Stimulated activated CD8-positive, alpha-beta memory T cell treated with anti-CD3 and anti-CD28 coated beads, Interleukin-4, amount 100 ng/mL, for 4 hours (primary cell): ENCODE measurements at regions not wholly inside any gene's neighbourhood (a gene's known extent, or its start where the extent isn't known, plus 50 kb on each side); places are given as distances from the start of the nearest gene placed in this dataset.

Experiments
- DNase-seq, 2 donors: peaks; one replicate each; pipeline ENCODE4 v3.0.0-alpha.2; 2020; ENCODE audit warnings: low read depth in 2 of 2, low spot score in 1 of 2

- DNase-seq: no peak
Measured at GRCh38 chr9:135219676-135220600, 132.5 kb downstream of the OLFM1 start.

DNA sequence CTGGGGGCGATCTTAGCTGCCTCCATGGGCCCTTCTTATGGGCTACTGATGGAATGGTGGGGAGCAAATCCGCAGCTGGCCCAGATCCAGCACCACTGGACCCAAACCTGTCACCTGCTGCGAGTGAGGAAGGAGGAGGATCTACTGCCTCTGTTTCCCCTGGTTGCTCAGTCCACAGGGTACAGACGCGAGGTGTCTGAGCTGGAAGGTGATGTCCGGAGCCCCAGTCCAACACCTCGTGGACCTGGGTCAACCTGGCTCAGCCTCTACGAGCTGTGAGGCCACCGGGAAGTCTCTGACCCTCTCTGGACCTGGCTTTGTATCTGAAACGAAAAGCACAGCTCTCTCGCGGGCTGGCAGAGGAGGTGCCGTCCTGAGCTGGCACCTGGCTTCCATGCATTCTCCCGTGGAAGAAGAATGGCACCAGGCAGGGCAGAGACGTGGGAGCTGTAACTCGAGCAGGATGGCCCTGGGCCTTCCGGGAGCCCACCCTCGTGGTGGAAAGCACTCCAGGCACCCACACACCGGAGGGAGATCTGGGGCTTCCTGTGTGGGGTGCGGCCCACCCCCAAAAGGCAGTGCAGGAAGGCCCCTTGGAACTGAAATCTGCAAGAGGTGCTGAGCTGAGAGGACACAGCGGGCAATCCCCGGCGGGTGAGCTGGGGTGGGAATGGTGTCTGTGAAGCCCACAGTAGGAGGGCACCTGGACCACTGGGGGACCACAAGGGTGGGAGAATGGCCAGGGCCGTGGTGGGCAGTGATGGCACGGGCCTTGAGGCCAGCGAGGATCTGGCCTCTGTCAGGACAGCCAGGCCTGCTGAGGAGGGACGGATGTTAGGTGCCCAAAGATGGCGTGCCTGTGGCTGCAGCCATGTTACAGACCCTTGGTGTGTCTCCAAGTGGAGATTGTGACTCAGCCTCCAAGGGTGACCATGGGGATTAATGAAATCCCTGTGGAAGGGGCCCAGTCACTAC lies 133.4 kb downstream of the OLFM1 start:
- DNase-seq: no peak

DNA sequence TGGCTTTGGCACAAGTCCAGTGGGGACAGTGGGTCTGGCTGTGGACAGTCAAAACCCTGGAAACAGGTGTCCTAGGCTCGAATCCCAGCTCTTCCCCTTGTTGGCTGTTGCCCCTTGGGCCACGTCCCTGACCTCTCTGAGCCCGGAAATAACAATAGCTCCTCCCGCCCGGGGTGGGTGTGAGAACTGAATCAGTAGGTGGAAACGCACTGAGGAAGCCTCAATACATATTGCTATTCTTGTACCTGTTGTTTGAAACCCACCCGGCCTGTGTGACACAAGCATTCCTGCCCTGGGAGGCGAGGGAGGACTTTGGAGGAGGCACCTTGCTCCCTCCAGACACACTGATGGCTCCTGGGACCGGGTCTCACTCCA lies 134.1 kb downstream of the OLFM1 start:
- no peak for DNase-seq

GRCh38 chr9:135221951-135222631 lies 134.6 kb downstream of the OLFM1 start:
- DNase-seq: no peak

DNA sequence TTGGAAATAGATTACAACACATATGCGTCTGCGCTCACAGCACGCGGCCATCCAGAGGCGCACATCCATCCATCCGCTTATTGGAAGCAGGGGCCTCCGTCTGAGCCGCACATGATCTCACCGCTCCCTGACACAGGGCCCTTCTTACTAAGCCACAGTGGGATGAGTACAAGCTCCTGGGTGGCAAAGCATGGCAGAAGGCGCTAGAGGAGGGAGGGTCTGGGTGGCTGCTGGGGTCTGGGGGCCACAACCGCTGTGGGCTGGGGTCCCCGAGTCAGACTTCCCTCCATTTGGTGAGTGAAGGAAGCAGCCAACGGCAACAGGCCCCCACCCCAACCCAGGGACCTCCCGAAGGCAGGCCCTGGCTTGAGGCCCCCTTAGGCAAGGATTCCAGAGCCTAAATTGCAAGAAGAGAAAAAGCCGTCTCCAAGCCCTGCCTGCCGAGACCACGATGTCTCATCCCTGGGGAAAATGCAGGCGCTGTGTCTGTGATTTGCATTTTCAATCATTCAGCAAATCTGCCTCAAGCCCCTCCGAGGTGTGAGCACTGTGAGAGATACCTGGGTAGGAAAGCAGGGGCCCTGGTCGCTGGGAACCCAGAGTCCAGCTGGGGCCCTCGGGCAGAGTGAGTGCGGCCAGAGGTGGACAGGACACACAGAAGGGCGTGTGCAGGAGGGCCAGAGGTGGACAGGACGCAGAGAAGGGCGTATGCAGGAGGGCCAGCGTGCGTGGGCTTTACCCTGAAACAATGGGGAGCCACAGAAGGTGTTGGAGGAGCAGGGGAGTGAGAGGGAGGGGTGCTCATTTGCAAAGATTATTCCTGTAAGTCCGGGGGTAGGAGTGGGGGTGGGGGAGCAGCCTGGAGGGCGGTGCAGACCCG lies 135.7 kb downstream of the OLFM1 start:
- DNase-seq: no peak

DNA sequence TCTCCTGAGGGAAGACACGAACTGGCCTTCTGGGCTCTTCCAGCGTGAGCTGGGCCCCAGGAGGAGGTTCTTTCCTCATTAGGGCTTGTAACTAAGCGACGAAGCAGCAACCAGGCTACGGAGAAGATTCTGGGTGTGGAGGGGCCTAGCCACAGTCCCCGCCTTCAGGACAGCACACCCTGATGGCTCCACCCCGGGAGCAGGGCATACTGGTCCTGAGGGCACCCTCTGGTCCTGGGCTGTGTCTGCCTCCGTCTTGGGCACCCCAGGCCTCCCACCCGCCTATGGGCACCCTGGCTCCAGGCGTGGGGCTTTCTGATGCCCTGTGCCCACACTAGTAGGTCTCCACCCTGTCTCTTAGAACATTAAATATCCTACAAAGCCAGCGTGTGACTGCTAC lies 136.4 kb downstream of the OLFM1 start:
- no peak for DNase-seq

DNA sequence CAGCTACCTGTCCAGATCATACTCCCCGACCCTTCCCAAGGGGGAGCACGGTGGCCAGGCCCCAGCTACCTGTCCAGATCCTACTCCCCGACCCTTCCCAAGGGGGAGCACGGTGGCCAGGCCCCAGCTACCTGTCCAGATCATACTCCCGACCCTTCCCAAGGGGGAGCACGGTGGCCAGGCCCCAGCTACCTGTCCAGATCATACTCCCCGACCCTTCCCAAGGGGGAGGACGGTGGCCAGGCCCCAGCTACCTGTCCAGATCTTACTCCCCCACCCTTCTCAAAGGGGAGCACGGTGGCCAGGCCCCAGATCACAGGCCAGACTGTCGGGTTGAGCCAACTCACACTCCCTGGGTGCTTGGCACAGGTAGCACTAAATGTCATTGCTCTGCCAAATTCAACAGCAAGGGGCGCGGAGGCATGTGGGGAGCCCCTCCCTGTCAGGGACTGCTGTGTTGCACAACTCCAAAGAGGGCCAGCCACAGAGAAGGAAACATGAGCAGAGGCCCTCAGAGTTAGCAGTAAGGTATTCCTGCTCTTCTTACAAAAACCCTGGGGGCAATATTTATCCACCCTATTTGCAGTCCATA lies 136.9 kb downstream of the OLFM1 start:
- DNase-seq: no peak

- no peak for DNase-seq
Measured at GRCh38 chr9:135224921-135225541, 137.6 kb downstream of the OLFM1 start.

- no peak for DNase-seq
Measured at GRCh38 chr9:135225619-135226228, 138.3 kb downstream of the OLFM1 start.

- DNase-seq: no peak
Measured at GRCh38 chr9:135226369-135227050, 139.0 kb downstream of the OLFM1 start.

DNA sequence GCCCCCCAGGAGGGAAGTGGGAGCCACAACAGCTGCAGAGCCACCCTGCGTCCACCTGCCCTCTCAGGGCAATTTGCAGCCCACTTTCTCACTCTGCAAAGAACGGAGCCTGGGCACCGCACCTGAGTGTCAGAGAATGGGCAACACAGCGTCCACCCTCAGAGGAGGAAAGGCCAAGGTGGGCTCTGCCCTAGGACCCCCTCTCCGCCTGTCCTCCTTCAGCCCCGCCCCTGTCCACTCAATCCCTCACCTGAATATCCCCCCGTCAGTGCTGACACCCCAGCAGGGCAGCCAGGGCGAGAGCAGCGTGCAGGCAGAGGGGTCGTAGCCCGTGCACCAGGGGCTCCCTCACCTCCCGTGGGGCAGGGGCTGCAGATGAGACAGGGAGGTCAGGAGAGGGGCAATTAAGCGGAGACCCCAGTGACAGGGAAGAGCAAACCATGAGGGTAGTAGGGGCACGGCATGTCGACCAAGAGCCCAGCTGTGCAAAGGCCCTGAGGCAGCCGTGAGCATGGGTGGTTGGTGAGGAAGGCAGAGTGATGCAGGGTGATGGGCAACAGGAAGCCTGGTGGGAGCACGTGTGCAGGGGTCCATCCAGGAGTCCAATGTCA lies 140.3 kb downstream of the OLFM1 start:
- DNase-seq: no peak

- DNase-seq: no peak
Measured at GRCh38 chr9:135228345-135228982, 141.0 kb downstream of the OLFM1 start.

DNA sequence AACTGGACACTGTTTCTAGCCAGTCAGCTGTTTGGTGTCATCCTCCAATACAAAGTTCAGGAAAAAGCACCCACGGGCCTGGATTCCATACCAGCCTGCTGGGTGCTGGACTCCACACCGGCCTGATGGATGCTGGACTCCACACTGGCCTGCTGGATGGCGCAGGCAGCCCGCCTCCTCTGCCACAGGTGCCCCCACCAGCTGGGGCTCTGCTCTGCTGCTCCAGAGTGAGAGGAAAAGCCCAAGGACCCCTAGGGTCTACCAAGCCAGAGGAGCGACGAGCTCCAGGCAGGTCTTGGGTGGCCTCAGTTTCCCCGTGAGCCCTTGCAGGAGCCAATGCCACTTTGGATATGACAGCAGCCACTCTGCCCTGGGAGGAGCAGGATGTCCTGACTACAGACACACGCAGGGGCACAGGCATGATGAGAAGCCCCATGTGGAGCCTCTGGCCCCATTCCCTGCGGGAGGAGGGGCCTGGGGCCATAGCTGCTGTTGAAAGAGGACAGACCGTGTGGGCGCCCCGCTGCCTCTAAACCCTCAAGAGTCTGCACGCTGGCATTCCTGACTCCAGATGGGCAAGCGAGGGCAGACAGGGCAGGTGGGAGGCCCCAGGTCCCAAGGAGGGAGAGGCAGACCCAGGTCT lies 141.6 kb downstream of the OLFM1 start:
- DNase-seq: no peak

- no peak for DNase-seq
Measured at GRCh38 chr9:135229701-135230385, 142.4 kb downstream of the OLFM1 start.

DNA sequence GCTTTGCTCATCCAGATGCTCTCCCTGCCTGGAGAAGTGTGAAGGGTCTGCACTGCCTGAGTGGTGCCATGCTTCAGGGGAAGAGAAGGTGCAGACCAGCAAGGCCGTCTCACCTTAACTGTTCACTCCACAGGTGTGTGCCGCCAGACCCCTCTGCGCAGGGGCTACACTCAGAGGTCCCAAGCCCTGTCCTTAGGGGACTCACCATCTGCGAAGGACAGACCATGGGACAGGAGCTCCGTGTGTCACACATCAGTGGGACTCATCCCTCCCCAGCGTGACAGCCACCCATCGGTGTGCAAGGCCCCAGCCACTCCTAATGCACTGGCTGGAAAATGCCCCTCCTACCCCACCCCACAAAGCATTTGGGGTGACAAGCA lies 142.9 kb downstream of the OLFM1 start:
- no peak for DNase-seq

- no peak for DNase-seq
Measured at GRCh38 chr9:135230817-135231520, 143.5 kb downstream of the OLFM1 start.
